HEK293 (cell line): ENCODE measurements at regions not wholly inside any gene's neighbourhood (a gene's known extent, or its start where the extent isn't known, plus 50 kb on each side); places are given as distances from the start of the nearest gene placed in this dataset.

ENCODE experiments used
- ATF2 ChIP-seq: fragments of 450-650 bp; formaldehyde crosslinking; IDR thresholded peaks from 2 replicates; pipeline ENCODE4 v1.5.1; 2016; ENCODE audit warnings: missing biosample characterization, missing genetic modification characterization, low read depth
- CTCF ChIP-seq: fragments of 450-650 bp; formaldehyde crosslinking; IDR thresholded peaks from 2 replicates; pipeline ENCODE4 v1.5.1; 2016; ENCODE audit warnings: missing biosample characterization, missing genetic modification characterization
- PBX3 ChIP-seq: sonication (generic); formaldehyde crosslinking; IDR thresholded peaks from 2 replicates; pipeline ENCODE4 v1.8.1; 2022; ENCODE audit warnings: mild to moderate bottlenecking, moderate library complexity, missing genetic modification reagents
- REST ChIP-seq: fragments of 450-650 bp; formaldehyde crosslinking; IDR thresholded peaks from 2 replicates; pipeline ENCODE4 v1.5.1; 2016; ENCODE audit warnings: missing biosample characterization, missing genetic modification characterization
- ZBTB7A ChIP-seq: fragments of 450-650 bp; formaldehyde crosslinking; IDR thresholded peaks from 2 replicates; pipeline ENCODE4 v1.5.1; 2016; ENCODE audit warnings: low read depth, missing biosample characterization, missing genetic modification characterization
- ZIC2 ChIP-seq: fragments of 450-650 bp; formaldehyde crosslinking; IDR thresholded peaks from 2 replicates; pipeline ENCODE4 v1.5.1; 2016; ENCODE audit warnings: missing biosample characterization, missing genetic modification characterization
- ZNF239 ChIP-seq: fragments of 450-650 bp; formaldehyde crosslinking; IDR thresholded peaks from 2 replicates; pipeline ENCODE4 v1.5.1; 2016; ENCODE audit warnings: missing biosample characterization, missing genetic modification characterization
- ZNF302 ChIP-seq: fragments of 450-650 bp; formaldehyde crosslinking; IDR thresholded peaks from 2 replicates; pipeline ENCODE4 v1.5.1; 2016; ENCODE audit warnings: missing biosample characterization, missing genetic modification characterization, low read depth

GRCh38 chr12:82149045-82149444, 209.1 kb downstream of the CCDC59 start:
- no peak for TF ChIP-seq ZIC2 (tag by site-specific recombination)
- TF ChIP-seq CTCF (tag by site-specific recombination) = no peak
- no peak for TF ChIP-seq ZNF239 (tag by site-specific recombination)
- no peak for TF ChIP-seq PBX3 (CRISPR knock-in tag)
- TF ChIP-seq ZBTB7A (tag by site-specific recombination) = no peak
- no peak for TF ChIP-seq ZNF302 (tag by site-specific recombination)
- TF ChIP-seq REST = no peak
- no peak for TF ChIP-seq ATF2 (tag by site-specific recombination)
